ENCODE measurements at regions not wholly inside any gene's neighbourhood (a gene's known extent, or its start where the extent isn't known, plus 50 kb on each side); places are given as distances from the start of the nearest gene placed in this dataset.

DNA sequence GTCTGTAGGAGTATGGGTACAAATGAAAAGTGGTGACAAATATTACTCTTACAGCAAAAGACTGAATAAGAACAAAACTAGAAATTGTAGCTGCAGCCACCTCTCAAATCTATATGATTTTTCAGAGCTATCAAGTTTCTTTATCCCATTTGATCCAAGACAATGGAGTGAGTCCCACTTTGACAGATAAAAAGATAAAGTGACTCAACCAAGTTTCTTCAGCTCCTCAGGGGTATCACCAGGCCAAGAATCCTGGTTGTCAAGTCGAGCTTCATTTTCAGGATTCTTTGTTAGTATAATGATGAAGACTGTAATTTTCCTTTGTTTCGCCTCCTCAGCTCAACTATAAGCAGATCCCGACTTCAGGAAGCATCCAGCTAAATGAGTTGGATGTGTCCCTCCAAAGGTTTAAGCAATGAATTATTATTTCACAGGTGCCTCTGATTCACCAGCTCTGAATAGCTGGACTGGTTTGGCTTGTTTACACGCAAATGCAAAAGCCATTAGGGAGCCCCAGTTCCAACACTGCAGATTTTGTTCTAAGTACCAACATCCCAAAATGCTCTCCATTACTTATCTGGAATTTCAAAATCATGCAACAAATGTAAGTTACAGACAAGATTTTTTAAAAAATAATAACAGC lies 238.9 kb downstream of the MAFB start:
- WGBS: 71% methylated on average over 4 of the region's 4 CpGs
- Histone ChIP-seq H3K9me3 (ENCODE audit: insufficient read depth, low read depth, low read length) (no peaks in the 10 kb centered on the region), H3K27ac (ENCODE audit: low read depth, low read length) (no peak overlapping the region), H3K4me1 (ENCODE audit: insufficient read depth, low read length) (peaks cover 16% of the 10 kb centered on the region; the same call in 1 of the 2 replicates), H3K4me3 (ENCODE audit: low read length) (no peak overlapping the region), H3K36me3 (ENCODE audit: insufficient read depth, low read length) (no peaks in the 10 kb centered on the region), H3K9ac (ENCODE audit: low read depth, low read length) (no peak overlapping the region), H3K27me3 (ENCODE audit: insufficient read depth, low read length) (no peaks in the 10 kb centered on the region)

DNA sequence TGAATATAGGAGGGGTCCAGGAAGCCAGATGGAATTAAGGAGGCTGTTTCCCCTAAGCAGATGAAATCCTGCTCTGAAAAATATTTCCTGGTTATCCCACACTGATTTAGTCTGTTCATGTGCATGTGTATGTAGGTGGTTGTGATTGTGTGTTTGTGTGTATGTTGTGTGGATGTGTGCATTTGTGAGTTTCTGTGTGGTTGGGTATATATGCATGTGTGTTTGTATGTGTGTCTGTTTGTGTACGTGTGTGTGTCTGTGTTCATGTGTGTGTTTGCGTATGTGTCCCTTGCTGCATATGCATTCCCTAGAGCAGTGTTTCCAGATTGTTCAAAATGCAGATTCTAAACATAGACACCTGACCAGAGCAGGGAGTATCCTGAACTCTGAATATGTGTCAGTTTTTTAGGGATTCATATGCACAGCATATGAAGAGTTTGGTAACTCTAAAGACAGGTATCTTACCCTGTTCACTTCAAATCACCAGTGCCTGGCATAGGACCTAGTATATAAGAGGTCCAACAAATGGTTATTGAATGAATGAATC lies 239.8 kb downstream of the MAFB start:
- Histone ChIP-seq H3K9ac (ENCODE audit: low read depth, low read length) (no peak overlapping the region), H3K4me1 (ENCODE audit: insufficient read depth, low read length) (peaks cover 16% of the 10 kb centered on the region; the same call in 1 of the 2 replicates), H3K36me3 (ENCODE audit: insufficient read depth, low read length) (no peaks in the 10 kb centered on the region), H3K9me3 (ENCODE audit: insufficient read depth, low read depth, low read length) (no peaks in the 10 kb centered on the region), H3K4me3 (ENCODE audit: low read length) (no peak overlapping the region), H3K27ac (ENCODE audit: low read depth, low read length) (no peak overlapping the region), H3K27me3 (ENCODE audit: insufficient read depth, low read length) (no peaks in the 10 kb centered on the region)
- WGBS: 96% methylated on average over 2 of the region's 2 CpGs

- H3K4me1 ChIP-seq (ENCODE audit: insufficient read depth, low read length): peaks cover 16% of the 10 kb centered on the region; the same call in 1 of the 2 replicates
- H3K36me3 ChIP-seq (ENCODE audit: insufficient read depth, low read length): no peaks in the 10 kb centered on the region
- no peaks in the 10 kb centered on the region for H3K27me3 ChIP-seq (ENCODE audit: insufficient read depth, low read length)
- WGBS: 98% methylated on average over 2 of the region's 2 CpGs
- no peak overlapping the region for H3K27ac ChIP-seq (ENCODE audit: low read depth, low read length)
- H3K9ac ChIP-seq (ENCODE audit: low read depth, low read length): no peak overlapping the region
- H3K9me3 ChIP-seq (ENCODE audit: insufficient read depth, low read depth, low read length): no peaks in the 10 kb centered on the region
- H3K4me3 ChIP-seq (ENCODE audit: low read length): no peak overlapping the region
Observed at GRCh38 chr20:40446888-40447287, 242.1 kb downstream of the MAFB start.

DNA sequence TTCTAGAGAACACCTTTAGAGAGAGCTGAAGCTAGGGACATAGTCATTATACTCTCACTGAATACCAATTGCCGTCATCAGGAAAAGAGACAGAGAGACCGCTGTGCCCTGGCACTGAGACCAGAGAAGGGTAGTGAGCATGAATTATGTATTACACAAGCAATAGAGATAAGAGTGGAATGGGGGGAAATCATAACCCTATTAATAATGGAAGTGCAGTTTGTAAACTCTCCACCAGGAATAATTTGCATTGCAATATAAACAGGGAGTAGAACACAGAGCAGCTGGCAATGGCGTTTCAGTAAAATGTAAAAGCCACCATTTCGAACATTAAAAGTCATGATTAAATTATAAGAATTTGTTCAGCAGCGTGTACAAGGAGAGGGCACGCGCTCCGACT lies 244.5 kb downstream of the MAFB start:
- Histone ChIP-seq H3K27me3 (ENCODE audit: insufficient read depth, low read length) (no peaks in the 10 kb centered on the region), H3K4me3 (ENCODE audit: low read length) (no peak overlapping the region), H3K27ac (ENCODE audit: low read depth, low read length) (no peak overlapping the region), H3K9me3 (ENCODE audit: insufficient read depth, low read depth, low read length) (no peaks in the 10 kb centered on the region), H3K36me3 (ENCODE audit: insufficient read depth, low read length) (no peaks in the 10 kb centered on the region), H3K4me1 (ENCODE audit: insufficient read depth, low read length) (0 out of 2 replicates have a peak, but pooled peaks cover 5% of the 10 kb centered on the region), H3K9ac (ENCODE audit: low read depth, low read length) (no peak overlapping the region)
- WGBS: 94% methylated on average over 7 of the region's 8 CpGs

DNA sequence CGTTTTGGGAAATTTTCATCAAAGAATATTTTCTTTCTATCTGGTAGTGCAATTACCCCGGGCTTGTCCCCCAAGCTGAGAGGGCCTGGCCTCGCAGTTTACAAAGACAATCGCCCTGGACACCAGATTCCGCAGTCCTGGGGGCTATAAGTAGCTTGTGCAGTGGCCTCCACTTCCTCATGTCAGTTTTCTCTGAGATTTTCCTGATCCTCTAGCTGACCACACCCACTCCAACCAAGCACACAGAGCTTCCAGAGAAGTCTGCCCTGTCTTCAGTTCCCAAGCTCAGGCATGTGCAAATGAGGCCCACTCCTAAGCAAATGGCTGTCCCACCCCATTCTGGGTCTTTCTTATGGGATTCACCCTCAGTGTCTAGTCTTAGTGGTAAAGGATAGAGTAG lies 245.3 kb downstream of the MAFB start:
- Histone ChIP-seq H3K9me3 (ENCODE audit: insufficient read depth, low read depth, low read length) (no peaks in the 10 kb centered on the region), H3K4me1 (ENCODE audit: insufficient read depth, low read length) (0 out of 2 replicates have a peak, but pooled peaks cover 5% of the 10 kb centered on the region), H3K27me3 (ENCODE audit: insufficient read depth, low read length) (no peaks in the 10 kb centered on the region), H3K4me3 (ENCODE audit: low read length) (no peak overlapping the region), H3K9ac (ENCODE audit: low read depth, low read length) (no peak overlapping the region), H3K36me3 (ENCODE audit: insufficient read depth, low read length) (no peaks in the 10 kb centered on the region), H3K27ac (ENCODE audit: low read depth, low read length) (no peak overlapping the region)
- 90% methylated on average over 5 of the region's 5 CpGs for WGBS

GRCh38 chr20:40442181-40442963 lies 246.7 kb downstream of the MAFB start:
- Histone ChIP-seq H3K27ac (ENCODE audit: low read depth, low read length) (no peak overlapping the region), H3K4me3 (ENCODE audit: low read length) (no peak overlapping the region), H3K36me3 (ENCODE audit: insufficient read depth, low read length) (no peaks in the 10 kb centered on the region), H3K4me1 (ENCODE audit: insufficient read depth, low read length) (0 out of 2 replicates have a peak, but pooled peaks cover 4% of the 10 kb centered on the region), H3K9me3 (ENCODE audit: insufficient read depth, low read depth, low read length) (no peaks in the 10 kb centered on the region), H3K27me3 (ENCODE audit: insufficient read depth, low read length) (no peaks in the 10 kb centered on the region), H3K9ac (ENCODE audit: low read depth, low read length) (no peak overlapping the region)
- WGBS: 78% methylated on average over 8 of the region's 8 CpGs

DNA sequence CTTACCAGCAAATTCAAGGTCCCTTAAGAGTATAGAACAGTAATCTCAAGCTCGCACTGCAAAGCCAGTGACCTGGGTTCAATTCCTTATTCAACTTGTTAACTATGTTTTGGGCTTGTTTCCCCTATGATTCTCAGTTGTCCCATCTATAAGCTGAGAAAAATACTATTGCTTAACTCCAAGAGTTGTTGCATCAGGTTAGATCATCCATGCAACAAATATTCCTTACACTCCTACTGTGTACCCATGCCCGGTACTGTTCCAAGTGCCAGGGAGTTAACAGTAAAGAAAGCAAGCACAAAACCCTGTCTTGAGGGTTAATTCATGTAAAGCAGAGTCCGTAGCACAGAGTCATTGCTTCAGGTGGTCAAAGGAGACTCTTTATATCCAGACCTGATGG lies 247.3 kb downstream of the MAFB start:
- Histone ChIP-seq H3K9ac (ENCODE audit: low read depth, low read length) (no peak overlapping the region), H3K27ac (ENCODE audit: low read depth, low read length) (no peak overlapping the region), H3K27me3 (ENCODE audit: insufficient read depth, low read length) (no peaks in the 10 kb centered on the region), H3K4me3 (ENCODE audit: low read length) (no peak overlapping the region), H3K4me1 (ENCODE audit: insufficient read depth, low read length) (no peaks in the 10 kb centered on the region), H3K9me3 (ENCODE audit: insufficient read depth, low read depth, low read length) (no peaks in the 10 kb centered on the region), H3K36me3 (ENCODE audit: insufficient read depth, low read length) (no peaks in the 10 kb centered on the region)
- 92% methylated on average over 3 of the region's 3 CpGs for WGBS

DNA sequence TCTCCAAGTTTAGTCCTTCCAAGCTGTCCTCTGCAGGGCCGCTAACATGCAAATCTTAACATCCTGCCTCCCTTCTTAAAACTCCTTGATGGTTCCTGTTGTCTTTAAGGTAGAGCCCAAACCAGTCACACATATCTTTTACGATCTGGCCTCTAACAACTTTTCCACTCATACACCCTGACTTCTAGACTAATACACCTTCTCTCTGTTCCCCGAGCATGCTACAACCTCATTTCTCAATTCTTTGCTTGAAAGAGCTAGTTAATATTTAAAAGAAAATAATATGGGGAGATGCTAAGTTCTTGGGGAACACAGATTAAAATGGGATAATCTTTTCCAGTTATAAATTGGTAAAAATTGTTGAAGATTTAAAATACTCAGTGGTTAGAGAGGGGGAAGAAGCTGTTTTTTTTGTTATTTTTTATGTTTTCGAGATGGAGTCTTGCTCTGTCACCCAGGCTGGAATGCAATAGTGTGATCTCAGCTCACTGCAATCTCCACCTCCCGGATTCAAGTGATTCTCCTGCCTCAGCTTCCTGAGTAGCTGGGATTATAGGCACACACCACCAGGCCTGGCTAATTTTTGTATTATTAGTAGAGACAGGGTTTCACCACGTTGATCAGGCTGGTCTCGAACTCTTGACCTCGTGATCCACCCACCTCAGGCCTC lies 250.7 kb downstream of the MAFB start:
- H3K9ac ChIP-seq (ENCODE audit: low read depth, low read length): no peak overlapping the region
- H3K4me3 ChIP-seq (ENCODE audit: low read length): no peak overlapping the region

DNA sequence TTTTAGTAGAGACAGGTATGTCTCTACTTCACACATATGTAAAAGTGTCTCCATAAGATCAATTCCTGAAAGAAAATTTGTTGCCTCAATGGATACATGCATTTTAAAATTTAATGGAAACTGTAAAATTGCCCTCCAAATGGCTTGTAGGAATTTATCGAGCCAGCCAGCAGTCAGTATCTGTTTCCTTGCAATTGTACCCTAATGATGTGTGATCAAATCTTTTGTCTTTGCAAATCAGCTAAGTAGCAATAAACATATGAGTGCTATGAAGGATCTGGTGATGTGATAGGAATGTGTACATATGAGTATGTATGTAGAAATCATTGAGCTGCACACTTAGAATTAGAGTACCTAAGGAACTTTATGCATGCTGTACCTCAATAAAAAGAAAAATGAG lies 253.0 kb downstream of the MAFB start:
- Histone ChIP-seq H3K27ac (ENCODE audit: low read depth, low read length) (no peak overlapping the region), H3K9ac (ENCODE audit: low read depth, low read length) (no peak overlapping the region), H3K36me3 (ENCODE audit: insufficient read depth, low read length) (no peaks in the 10 kb centered on the region), H3K4me3 (ENCODE audit: low read length) (no peak overlapping the region), H3K27me3 (ENCODE audit: insufficient read depth, low read length) (no peaks in the 10 kb centered on the region), H3K9me3 (ENCODE audit: insufficient read depth, low read depth, low read length) (no peaks in the 10 kb centered on the region), H3K4me1 (ENCODE audit: insufficient read depth, low read length) (peaks cover 7% of the 10 kb centered on the region; the same call in 1 of the 2 replicates)
- WGBS: 97% methylated on average over 1 of the region's 1 CpG

More for the DNA sequence above, 250.7 kb downstream of the MAFB start:
- no peaks in the 10 kb centered on the region for H3K4me1 ChIP-seq (ENCODE audit: insufficient read depth, low read length)
- WGBS: 89% methylated on average over 8 of the region's 8 CpGs
- no peaks in the 10 kb centered on the region for H3K36me3 ChIP-seq (ENCODE audit: insufficient read depth, low read length)
- no peaks in the 10 kb centered on the region for H3K9me3 ChIP-seq (ENCODE audit: insufficient read depth, low read depth, low read length)
- no peaks in the 10 kb centered on the region for H3K27me3 ChIP-seq (ENCODE audit: insufficient read depth, low read length)
- no peak overlapping the region for H3K27ac ChIP-seq (ENCODE audit: low read depth, low read length)

GRCh38 chr20:40435146-40435895 lies 253.7 kb downstream of the MAFB start:
- WGBS: 87% methylated on average over 4 of the region's 4 CpGs
- no peaks in the 10 kb centered on the region for H3K36me3 ChIP-seq (ENCODE audit: insufficient read depth, low read length)

More at GRCh38 chr20:40435146-40435895, 253.7 kb downstream of the MAFB start:
- Histone ChIP-seq H3K27me3 (ENCODE audit: insufficient read depth, low read length) (no peaks in the 10 kb centered on the region), H3K9ac (ENCODE audit: low read depth, low read length) (no peak overlapping the region), H3K4me3 (ENCODE audit: low read length) (no peak overlapping the region), H3K27ac (ENCODE audit: low read depth, low read length) (no peak overlapping the region), H3K9me3 (ENCODE audit: insufficient read depth, low read depth, low read length) (no peaks in the 10 kb centered on the region), H3K4me1 (ENCODE audit: insufficient read depth, low read length) (peaks cover 7% of the 10 kb centered on the region; the same call in 1 of the 2 replicates)
